GM10266 (cell line): ENCODE measurements at regions not wholly inside any gene's neighbourhood (a gene's known extent, or its start where the extent isn't known, plus 50 kb on each side); places are given as distances from the start of the nearest gene placed in this dataset.

ENCODE experiments used
- DNase-seq: peaks from one replicate; pipeline ENCODE4 v3.0.0; 2012; ENCODE audit errors: extremely low spot score
- TF ChIP-seq, protein P1 (sequence below): IDR thresholded peaks from 2 replicates; pipeline ENCODE4 v1.5.1; 2012; ENCODE audit warnings: mild to moderate bottlenecking, low read depth; ENCODE audit not compliant: control insufficient read depth, insufficient read depth; ENCODE audit errors: missing control alignments

- DNase-seq = no peak
Observed at GRCh38 chr17:71974051-71974450, 146.8 kb upstream of the SOX9 start.

DNA sequence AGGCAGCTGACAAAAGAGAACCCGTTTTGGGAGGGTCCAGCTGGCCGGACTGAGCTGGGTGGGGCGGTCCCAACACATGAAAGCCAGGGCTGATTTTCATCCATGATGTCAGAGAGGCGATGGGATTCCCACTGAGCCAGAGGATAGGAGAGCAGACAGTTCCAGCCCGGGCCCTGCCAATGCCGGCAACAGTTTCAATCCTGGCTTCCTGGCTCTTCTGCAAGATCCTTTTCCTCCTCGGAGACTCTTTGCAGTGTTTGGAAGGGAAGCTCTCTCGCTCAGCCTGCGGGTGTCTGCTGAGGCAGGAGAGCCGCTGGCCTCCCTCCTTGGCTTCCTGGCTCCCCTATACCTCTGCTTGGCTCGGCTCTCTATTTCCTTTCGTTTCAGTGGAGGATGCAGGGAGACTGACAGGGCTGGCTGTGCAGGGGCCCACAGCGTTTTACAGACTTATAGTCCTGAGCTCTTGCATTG lies 145.5 kb upstream of the SOX9 start:
- DNase-seq = no peak
- TF ChIP-seq, protein P1, sequence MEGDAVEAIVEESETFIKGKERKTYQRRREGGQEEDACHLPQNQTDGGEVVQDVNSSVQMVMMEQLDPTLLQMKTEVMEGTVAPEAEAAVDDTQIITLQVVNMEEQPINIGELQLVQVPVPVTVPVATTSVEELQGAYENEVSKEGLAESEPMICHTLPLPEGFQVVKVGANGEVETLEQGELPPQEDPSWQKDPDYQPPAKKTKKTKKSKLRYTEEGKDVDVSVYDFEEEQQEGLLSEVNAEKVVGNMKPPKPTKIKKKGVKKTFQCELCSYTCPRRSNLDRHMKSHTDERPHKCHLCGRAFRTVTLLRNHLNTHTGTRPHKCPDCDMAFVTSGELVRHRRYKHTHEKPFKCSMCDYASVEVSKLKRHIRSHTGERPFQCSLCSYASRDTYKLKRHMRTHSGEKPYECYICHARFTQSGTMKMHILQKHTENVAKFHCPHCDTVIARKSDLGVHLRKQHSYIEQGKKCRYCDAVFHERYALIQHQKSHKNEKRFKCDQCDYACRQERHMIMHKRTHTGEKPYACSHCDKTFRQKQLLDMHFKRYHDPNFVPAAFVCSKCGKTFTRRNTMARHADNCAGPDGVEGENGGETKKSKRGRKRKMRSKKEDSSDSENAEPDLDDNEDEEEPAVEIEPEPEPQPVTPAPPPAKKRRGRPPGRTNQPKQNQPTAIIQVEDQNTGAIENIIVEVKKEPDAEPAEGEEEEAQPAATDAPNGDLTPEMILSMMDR = no peak

More at GRCh38 chr17:71974051-71974450, 146.8 kb upstream of the SOX9 start:
- TF ChIP-seq, protein P1 = no peak

DNA sequence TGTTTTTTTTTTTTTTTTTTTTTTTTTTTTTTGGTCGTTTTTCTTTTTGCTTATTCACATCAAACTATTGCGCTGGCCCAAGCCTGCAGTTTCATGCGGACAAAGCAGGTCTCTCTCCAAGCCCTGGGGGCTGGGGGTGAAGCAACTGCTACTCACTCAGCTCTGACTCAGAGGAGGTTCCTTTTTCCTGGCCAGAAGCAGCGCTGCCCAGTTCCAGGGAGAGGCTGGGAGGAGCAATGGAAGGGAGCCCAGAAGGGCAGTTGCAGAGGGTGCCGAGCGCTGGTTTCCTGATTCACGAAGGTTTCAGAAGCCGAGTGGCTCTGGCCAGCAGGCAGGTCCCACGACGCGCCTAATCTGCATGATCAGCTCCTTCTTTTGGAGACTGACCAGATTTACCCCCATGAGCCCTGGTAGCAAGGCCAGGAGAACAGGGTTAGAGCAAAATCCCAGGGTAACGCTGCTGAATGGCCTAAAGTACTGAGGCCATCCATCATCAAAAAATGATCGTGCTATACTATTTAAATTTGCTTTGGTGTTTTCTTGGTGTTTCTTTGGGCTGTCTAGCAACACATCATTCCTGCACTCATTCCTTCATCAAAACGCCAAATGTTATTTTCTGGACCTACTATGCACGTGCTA lies 144.7 kb upstream of the SOX9 start:
- TF ChIP-seq, protein P1 = no peak
- DNase-seq = no peak

DNA sequence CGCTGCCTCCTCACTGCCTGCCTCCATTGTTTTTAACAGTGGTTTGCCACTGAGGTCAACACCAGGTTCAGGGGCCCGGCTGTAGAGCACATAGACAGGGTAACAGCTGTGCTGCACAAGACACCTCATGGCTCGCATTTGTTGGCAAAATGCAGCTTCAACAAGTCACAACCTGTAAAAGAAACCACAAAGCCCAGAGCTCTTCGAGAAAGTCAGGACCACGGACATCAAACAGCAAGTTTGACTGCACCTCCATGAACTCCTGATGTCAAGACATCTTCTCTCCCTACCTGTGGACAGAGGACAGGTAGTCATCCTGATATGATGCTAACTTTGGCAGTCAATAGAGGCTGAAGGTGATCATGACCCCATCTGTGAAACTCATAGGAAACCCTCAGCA lies 142.4 kb upstream of the SOX9 start:
- no peak for DNase-seq
- TF ChIP-seq, protein P1 = no peak

DNA sequence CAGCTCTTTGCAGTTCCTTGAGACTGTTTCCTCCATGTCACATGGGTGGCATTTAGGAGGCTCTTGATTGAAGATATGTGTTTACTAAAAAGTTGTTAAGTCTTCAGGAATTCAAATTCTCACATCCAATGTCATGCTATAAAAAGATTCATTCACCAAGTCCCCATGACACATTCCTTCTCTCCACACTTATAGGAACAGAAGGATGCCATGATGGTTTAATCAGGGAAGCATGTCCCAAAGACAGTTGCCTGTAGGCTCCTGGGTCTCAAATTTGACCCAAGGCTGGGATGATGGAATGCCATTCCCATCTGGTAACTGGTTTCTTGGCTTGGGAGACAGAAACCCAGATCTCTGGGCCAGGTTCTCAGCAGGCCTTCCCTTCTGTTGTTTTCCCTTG lies 140.6 kb upstream of the SOX9 start:
- TF ChIP-seq, protein P1 = no peak
- no peak for DNase-seq

DNA sequence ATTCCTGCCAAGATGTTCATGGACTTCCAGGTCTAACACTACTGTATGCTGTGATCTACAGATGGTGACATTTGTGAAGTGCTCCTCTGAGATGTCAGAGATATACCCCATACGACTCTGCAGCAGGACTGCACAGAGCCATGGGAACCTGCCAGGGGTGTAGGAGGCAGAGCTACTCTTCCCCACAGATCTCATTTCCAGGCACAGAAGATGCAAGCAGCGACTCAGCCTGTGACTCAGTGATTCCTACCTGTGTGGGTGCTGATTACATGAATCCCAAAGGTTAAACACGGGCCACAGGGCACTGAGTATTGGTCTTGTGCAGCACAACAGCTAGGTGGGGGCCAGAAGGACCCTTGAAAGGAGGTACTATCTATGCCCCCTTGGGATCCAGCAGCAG lies 137.0 kb upstream of the SOX9 start:
- TF ChIP-seq, protein P1 = no peak
- no peak for DNase-seq
